GM12865 (cell line): ENCODE measurements at regions not wholly inside any gene's neighbourhood (a gene's known extent, or its start where the extent isn't known, plus 50 kb on each side); places are given as distances from the start of the nearest gene placed in this dataset.
"Not testable (repeated sequence)": the region's sequence is repeated elsewhere in the genome, so short reads cannot be mapped to it uniquely, and the experiment has no call there.

Source experiments
- DNase-seq: peaks from one replicate; pipeline ENCODE4 v3.0.0; 2010; ENCODE audit warnings: low read depth
- H3K4me3 ChIP-seq: 2 replicates; pipeline ENCODE4 v1.5.1; 2011; ENCODE audit warnings: mild to moderate bottlenecking, low read depth, low read length, control low read depth
- CTCF ChIP-seq: IDR thresholded peaks from 2 replicates; pipeline ENCODE4 v1.5.1; 2011; ENCODE audit warnings: low read length, control low read depth, low read depth, inconsistent platforms; ENCODE audit not compliant: insufficient read depth; ENCODE audit errors: missing control alignments

GRCh38 chr4:72663828-72664227, 94.8 kb upstream of the ADAMTS3 start:
- no peak for TF ChIP-seq CTCF
- no peak for DNase-seq
- no peak overlapping the region for H3K4me3 ChIP-seq

- no peak for DNase-seq
Measured at GRCh38 chr4:72661830-72662229, 92.8 kb upstream of the ADAMTS3 start.

GRCh38 chr4:72641611-72642010, 72.6 kb upstream of the ADAMTS3 start:
- TF ChIP-seq CTCF, result no peak
- DNase-seq, result no peak
- H3K4me3 ChIP-seq, result no peak overlapping the region

More at GRCh38 chr4:72661830-72662229, 92.8 kb upstream of the ADAMTS3 start:
- TF ChIP-seq CTCF, result no peak
- no peak overlapping the region for H3K4me3 ChIP-seq

- DNase-seq, H3K4me3 ChIP-seq: not testable (repeated sequence)
Measured at GRCh38 chr4:72636866-72637265, 67.8 kb upstream of the ADAMTS3 start.

- H3K4me3 ChIP-seq, DNase-seq: not testable (repeated sequence)
Measured at GRCh38 chr4:72635931-72636330, 66.9 kb upstream of the ADAMTS3 start.

- not testable (repeated sequence) for DNase-seq
Measured at GRCh38 chr4:72632253-72632652, 63.2 kb upstream of the ADAMTS3 start.

GRCh38 chr4:72631296-72631695, 62.3 kb upstream of the ADAMTS3 start:
- H3K4me3 ChIP-seq, result no peak overlapping the region
- no peak for TF ChIP-seq CTCF
- no peak for DNase-seq

More at GRCh38 chr4:72632253-72632652, 63.2 kb upstream of the ADAMTS3 start:
- H3K4me3 ChIP-seq, result not testable (repeated sequence)

GRCh38 chr4:72629540-72629939, 60.5 kb upstream of the ADAMTS3 start:
- no peak for TF ChIP-seq CTCF
- DNase-seq, result no peak
- no peak overlapping the region for H3K4me3 ChIP-seq

GRCh38 chr4:72627723-72628122, 58.7 kb upstream of the ADAMTS3 start:
- no peak for DNase-seq
- no peak overlapping the region for H3K4me3 ChIP-seq
- TF ChIP-seq CTCF, result no peak
